ENCODE measurements at regions not wholly inside any gene's neighbourhood (a gene's known extent, or its start where the extent isn't known, plus 50 kb on each side); places are given as distances from the start of the nearest gene placed in this dataset.

GRCh38 chr11:39145346-39145745, 2314.1 kb downstream of the LRRC4C start:
- Histone ChIP-seq H3K4me1 (no peaks in the 10 kb centered on the region), H3K4me2 (no peak overlapping the region), H3K9me3 (no peaks in the 10 kb centered on the region), H3K27ac (no peak overlapping the region), H3K4me3 (no peak overlapping the region)
- ChIA-PET CTCF (no interaction called here), POLR2A (no interaction called here)
- WGBS (ENCODE audit: missing lambda C conversion rate), result 16% methylated on average over 2 of the region's 2 CpGs
- TF ChIP-seq PHF8 (IDR thresholded peaks at IDR 0.05; ENCODE audit: borderline replicate concordance, low read depth) (no peak), CHD2 (IDR thresholded peaks at IDR 0.05; ENCODE audit: low read length, partially characterized antibody) (no peak), NPAS2 (CRISPR knock-in tag; IDR thresholded peaks at IDR 0.05; ENCODE audit: borderline replicate concordance) (no peak), ESRRA (IDR thresholded peaks at IDR 0.05; ENCODE audit: borderline replicate concordance, low read length) (no peak), EHMT2 (IDR thresholded peaks at IDR 0.05; ENCODE audit: low read depth) (no peak), RCOR1 (IDR thresholded peaks at IDR 0.05; ENCODE audit: low read depth, low read length) (no peak), ZFP36 (IDR thresholded peaks at IDR 0.05; ENCODE audit: borderline replicate concordance, partially characterized antibody) (no peak), PBX3 (IDR thresholded peaks at IDR 0.05) (no peak), RNF2 (IDR thresholded peaks at IDR 0.05; ENCODE audit: borderline replicate concordance, low read depth) (no peak), HEYL (CRISPR knock-in tag; IDR thresholded peaks at IDR 0.05) (no peak), RAD21 (conservative IDR thresholded peaks at IDR 0.05 in 1 of 2, IDR thresholded peaks at IDR 0.05 in 1 of 2) (no peak), HES2 (IDR thresholded peaks at IDR 0.05) (no peak), HMGXB4 (CRISPR knock-in tag; IDR thresholded peaks at IDR 0.05; ENCODE audit: borderline replicate concordance) (no peak), NR3C1 (IDR thresholded peaks at IDR 0.05) (no peak), EP300 (IDR thresholded peaks at IDR 0.05) (no peak), POLR2A (IDR thresholded peaks at IDR 0.05; ENCODE audit: low read length) (no peak), ZSCAN20 (CRISPR knock-in tag; IDR thresholded peaks at IDR 0.05) (no peak), HDAC2 (IDR thresholded peaks at IDR 0.05) (no peak), FOXS1 (CRISPR knock-in tag; IDR thresholded peaks at IDR 0.05) (no peak)
- FAIRE-seq (no peak), DNase-seq (ENCODE audit: low read depth in 1 of 2, low spot score in 1 of 2) (no peak), ATAC-seq (no peak)

GRCh38 chr11:39144351-39145130, 2314.9 kb downstream of the LRRC4C start:
- H3K4me1 ChIP-seq, result no peaks in the 10 kb centered on the region
- DNase-seq (ENCODE audit: low read depth in 1 of 2, low spot score in 1 of 2) (no peak), FAIRE-seq (no peak), ATAC-seq (no peak)
- no peak overlapping the region for H3K27ac ChIP-seq
- CTCF ChIA-PET, result no interaction called here
- H3K4me2 ChIP-seq, result no peak overlapping the region
- 58% methylated on average over 3 of the region's 3 CpGs for WGBS (ENCODE audit: missing lambda C conversion rate)
- POLR2A ChIA-PET, result no interaction called here
- H3K4me3 ChIP-seq, result no peak overlapping the region
- no peaks in the 10 kb centered on the region for H3K9me3 ChIP-seq
- TF ChIP-seq NR3C1 (IDR thresholded peaks at IDR 0.05), result no peak
- no peak for TF ChIP-seq ATOH8 (CRISPR knock-in tag; IDR thresholded peaks at IDR 0.05; ENCODE audit: low read depth)
- TF ChIP-seq HOXB13 (CRISPR knock-in tag; IDR thresholded peaks at IDR 0.05; ENCODE audit: low read depth), result no peak
- no peak for TF ChIP-seq HDAC2 (IDR thresholded peaks at IDR 0.05)
- TF ChIP-seq CBX8 (IDR thresholded peaks at IDR 0.05), result no peak
- no peak for TF ChIP-seq SMC3 (IDR thresholded peaks at IDR 0.05)
- no peak for TF ChIP-seq KDM5A (IDR thresholded peaks at IDR 0.05)
